HG02840 (cell line): ENCODE measurements at regions not wholly inside any gene's neighbourhood (a gene's known extent, or its start where the extent isn't known, plus 50 kb on each side); places are given as distances from the start of the nearest gene placed in this dataset.

Experiments
- ATAC-seq: cut with Tn5 transposase; IDR thresholded peaks from one replicate; pipeline ENCODE4 v1.9.1; 2021; ENCODE audit warnings: mild to moderate bottlenecking, moderate library complexity, moderate number of reproducible peaks; ENCODE audit not compliant: unreplicated experiment, low FRiP score

DNA sequence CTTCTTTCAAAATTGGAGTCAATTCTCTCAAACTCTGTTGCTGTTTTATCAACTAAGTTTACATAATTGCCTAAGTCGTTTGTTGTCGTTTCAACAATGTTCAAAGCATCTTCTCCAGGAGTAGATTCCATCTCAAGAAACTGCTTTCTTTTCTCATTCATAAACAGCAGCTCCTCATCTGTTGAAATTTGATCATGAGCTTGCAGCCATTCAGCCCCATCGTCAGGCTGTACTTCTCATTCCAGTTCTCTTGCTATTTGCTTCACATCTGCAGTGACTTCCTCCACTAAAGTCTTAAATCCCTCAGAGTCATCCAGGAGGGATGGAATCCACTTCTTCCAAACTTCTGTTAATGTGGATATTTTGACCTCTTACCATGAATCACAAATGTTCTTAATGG lies 230.6 kb downstream of the IRF8 start:
- no peak for ATAC-seq

DNA sequence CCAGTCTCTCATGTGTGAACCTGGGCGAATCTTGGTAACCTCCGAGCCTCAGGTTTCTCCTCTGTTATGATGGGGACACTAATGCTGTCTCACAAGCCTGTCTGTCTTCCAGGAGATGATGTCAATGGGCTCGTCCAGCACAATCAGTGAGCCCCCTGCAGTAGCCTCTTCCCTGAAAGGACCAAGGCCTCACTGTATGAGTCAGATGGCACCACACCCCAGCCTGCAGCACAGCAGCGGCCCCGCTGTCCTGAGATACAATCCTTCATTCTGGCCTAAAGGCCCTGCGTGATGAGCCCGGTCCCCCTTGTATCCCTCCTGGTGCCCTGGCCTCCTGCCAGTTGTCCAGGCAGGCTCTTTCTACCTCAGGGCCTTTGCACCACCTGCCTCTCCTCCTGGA lies 234.4 kb downstream of the IRF8 start:
- no peak for ATAC-seq

DNA sequence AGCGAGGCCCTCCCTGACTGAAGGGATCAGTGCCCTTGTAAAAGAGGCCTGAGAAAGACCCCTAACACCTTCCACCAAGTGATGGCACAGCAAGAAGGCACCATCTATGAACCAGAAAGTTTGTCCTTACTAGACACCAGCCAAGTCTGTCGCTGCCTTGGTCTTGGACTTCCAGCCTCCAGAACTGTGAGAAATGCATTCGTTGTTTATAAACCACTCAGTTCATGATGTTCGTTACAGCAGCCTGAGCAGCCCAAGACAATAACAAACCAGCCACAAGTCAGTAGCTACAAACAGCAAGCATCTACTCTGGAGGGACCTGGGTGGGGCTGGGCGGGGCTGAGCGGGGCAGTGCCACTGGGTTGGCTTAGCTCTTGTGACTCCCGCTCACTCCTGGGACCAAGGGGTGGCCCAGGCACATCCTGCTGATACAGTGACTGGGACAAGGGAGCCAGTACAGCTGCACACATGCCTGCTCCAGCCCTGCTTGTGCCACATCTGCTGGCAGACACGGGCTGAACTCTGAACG lies 234.9 kb downstream of the IRF8 start:
- no peak for ATAC-seq

DNA sequence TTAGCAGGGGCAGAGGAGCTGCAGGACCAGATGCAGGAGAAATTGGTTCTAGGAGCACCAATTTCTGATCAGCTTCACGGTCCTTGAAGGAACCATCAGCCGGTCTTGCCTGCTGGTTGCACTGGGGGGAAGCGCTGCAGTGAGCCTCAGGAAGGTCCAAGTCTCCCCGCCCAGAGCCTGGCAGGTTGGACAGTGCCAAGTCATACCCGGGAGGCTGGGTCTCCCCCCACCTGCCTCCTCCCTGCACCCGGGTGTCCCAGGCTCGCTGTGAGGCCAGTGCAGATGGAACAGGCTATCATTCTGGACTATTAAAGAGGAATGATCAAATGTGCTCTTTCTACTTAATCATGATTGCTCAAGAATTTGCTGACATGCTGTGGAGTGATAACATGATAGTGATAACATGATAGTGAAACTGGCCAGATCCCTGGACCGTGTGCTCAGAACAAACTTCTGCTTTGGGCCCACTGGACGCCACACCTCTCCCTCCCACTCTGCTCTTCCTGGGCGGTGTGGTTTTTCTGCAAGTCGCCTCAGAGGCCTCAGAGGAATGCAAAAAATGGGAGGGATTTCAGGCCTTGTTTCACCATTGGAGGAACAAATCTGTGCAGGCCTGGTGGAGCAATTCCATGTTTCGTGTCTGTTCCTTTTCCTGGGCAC lies 236.0 kb downstream of the IRF8 start:
- no peak for ATAC-seq

DNA sequence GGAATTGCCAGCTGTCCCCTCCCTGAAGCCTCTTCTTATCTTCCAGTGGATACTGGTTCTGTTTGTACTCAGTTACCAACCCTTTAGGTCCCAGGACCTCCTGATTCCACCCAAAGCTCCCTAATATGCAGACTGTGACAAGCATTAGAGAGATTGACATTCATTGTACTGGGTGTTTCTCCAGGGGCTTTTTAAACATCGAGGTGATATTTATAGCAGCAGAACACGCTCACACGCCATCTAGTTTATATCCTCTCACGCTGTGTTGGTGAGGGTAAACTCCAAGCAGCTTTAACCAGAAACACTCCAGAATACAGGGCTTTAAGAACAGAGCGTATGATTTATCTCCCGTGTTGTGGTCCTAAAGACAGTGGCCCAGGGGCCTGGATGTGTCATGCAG lies 238.4 kb downstream of the IRF8 start:
- ATAC-seq: no peak

DNA sequence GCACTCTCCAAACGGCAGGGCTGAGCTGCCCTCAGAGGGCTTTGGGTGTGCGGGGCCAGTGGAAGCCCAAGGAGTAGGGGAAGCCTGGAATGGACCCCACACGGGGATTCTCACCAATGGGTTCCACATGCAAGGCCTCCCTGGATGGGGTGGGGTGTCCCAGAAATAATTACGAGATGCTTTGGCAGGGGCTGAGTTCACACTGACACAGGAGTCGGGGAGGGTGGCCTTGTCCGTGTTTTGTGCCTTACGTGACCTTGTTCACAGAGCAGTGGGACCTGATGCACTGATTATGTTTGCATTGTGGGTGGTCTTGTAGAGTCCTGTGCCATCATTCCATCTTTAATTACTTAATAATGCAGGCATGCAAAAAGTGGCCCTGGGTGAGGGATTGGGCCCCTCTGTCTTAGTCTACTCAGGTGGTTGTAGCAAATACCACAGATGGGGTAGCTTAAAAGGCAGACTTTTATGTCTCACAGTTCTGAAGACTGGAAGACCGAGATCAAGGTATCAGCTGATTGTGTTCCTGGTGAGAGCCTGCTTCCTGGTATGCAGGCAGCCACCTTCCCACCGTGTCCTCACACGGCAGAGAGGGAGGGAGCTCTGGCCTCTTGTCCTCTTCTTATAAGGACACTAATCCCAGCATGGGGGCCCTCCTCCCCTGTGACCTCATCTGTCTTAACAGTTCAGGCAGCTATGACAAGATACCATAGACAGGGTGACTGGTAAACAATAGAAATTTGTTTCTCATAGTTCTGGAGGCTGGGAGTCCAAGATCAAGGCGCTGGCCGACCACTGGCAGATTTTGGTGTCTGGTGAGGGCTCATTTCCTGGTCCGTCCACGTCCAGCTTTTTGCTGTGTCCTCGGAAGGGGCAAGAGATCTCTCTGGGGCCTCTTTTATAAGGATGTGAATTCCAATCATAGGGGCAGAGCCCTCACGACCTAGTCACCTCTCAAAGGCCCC lies 239.4 kb downstream of the IRF8 start:
- no peak for ATAC-seq

DNA sequence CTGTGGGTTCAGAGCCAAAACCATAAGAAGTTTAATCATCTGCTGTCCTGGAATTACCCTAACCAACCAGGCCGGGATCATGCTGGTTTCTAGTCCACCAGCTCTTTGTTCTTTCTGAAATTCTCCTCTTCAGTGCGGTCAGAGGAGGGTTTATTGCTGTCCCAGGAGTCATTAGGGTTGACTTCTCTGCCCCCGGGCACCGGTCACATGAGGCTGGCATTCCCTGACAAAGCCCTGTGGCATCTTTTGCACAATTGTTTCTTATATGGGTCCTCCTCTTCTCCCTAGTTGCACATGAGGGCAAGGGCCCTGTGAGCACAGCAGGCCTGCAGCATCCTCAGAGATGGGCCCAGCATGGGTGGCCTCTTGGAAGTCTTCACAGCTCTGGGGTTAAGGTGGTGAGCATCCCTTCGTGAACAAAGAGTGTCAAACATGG lies 243.9 kb downstream of the IRF8 start:
- no peak for ATAC-seq

DNA sequence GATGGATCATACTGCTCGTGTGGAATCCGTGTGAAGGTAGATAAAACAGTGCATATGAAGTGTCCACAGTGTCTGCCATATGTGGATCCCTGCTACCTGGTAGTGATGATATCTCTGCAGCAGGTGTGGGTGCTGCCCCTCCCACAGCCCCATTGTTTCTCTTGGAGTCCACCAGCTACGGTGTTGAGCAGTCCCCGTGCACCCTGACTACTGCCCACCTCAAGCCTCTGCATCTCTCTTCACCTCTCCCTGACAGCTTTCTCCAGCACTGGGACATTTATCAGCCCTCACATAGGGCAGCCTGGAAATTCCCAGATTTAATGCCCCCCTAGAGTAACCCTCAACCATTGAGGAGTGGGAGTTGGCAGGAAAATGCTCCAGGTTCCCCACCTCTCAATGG lies 244.7 kb downstream of the IRF8 start:
- no peak for ATAC-seq

DNA sequence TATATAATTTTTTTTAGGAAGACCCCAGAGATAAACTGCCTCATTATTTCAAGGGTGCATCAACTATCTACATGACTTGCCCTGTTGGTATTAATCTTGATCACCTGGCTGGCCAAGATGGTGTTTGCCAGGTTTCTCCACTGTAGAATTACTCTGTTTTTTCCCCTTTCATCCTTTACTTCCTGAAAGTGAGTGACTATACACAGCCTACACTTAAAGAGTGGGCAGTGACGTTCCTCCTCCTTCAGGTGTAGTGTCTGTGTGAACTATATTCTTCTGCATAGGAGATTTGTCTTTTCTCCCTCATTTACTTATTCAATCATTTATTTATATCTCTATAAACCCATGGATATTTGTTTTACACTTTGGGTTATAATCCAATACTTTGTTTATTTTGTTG lies 246.7 kb downstream of the IRF8 start:
- no peak for ATAC-seq

DNA sequence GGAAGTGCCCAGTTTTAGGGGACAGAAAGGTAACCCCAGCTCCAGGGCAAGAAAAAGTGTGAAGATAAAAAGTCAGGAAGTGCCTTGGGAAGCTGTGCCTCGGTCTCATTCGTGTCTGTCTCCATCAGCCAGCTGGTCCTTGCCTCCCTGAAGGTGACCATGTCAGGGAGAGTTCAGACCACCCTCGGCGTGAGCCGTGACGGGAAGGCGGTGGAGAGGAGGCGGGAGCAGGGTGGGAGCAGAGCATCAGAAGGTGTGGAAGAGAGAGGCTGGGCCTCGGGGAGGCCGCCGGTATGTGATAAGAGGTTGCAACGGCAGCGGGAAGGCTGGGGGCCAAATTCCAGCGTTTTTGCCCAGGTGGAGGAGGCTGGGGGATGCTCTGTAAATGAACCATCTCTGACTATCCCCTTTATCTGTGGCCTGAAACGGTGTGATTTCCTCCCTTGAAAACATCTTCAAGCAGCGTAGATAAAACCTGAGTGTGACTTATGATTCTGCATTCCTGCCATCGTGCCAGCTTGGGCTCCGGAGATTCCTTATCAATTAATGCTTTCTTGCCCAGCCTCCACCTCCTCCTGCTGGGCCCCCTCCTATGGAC lies 251.8 kb downstream of the IRF8 start:
- ATAC-seq: no peak

DNA sequence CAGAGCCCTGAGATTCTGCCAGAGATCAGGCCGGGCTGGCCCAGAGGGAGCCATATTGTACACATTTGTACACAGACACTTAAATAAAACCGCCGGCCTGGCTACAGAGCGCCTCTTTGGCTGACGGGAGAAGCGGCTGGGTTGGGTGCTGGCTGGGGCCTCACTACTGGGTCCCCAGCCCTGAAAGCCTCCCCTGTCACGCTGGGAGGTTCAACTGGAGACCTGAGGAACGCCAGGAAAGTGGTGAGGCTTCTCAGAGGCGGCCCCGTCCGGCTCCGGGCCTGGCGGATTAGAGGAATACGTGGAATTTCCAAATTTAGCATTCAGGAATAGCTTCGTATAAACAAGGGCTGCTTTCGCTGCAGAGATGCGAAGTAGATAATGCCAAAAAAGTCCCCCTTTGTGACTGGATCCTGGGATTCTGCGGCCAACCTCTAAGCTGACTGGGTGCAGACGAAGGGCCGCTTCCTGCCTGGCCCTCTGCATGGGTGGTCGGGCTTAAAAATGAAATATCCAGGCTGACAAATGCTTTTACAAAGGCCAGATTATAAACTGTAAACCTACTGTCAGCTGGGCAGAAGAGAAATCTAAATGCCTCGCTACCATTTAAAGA lies 252.4 kb downstream of the IRF8 start:
- no peak for ATAC-seq

DNA sequence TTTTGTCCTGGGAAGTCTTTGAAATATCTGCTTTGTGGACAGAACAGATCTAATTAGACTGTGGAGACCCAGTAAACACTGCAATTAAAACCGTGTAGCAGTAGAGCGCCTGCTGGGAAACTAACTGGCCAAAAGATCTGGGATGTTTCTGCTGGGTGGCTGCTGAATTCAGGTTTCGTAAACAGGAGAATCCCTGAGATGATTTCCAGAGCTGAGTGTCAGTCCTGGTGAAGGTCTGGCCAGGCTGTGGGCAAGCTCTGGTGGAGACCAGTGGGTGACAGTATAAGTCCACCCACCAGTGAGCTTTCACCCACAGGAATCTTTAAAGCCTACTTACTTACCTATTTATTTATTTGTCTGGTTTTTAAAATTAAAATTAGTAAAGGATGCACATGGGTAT lies 257.2 kb downstream of the IRF8 start:
- ATAC-seq: no peak

DNA sequence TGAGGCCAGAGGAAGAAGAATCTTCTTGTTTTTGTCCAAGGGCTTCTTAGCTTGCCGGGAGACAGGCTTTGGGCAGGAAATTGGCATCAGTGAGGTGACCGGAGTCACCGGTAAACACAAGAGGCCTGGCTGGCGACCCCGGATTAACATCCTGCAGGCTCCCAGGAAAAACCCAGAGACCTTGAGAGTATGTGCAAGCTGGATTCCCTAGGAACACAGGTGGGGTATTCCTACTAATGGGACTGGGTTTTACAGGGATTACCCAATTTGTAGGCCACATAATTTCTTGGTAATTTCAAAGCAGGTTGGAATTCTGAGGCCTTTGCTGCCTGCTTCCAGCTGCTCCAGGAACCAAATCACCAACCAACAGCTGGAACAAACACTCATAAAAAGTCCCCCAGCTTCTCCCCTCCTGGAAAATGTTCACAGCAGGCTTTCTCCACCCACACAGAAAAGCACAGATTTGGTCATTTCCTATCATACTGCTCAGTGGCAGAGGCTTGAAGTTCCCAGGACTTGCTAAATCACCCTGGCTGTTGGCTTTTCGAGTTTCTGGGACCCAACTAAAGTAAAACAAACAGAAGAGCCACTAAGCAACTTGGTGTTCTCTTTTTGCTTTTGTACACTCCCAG lies 258.8 kb downstream of the IRF8 start:
- no peak for ATAC-seq

DNA sequence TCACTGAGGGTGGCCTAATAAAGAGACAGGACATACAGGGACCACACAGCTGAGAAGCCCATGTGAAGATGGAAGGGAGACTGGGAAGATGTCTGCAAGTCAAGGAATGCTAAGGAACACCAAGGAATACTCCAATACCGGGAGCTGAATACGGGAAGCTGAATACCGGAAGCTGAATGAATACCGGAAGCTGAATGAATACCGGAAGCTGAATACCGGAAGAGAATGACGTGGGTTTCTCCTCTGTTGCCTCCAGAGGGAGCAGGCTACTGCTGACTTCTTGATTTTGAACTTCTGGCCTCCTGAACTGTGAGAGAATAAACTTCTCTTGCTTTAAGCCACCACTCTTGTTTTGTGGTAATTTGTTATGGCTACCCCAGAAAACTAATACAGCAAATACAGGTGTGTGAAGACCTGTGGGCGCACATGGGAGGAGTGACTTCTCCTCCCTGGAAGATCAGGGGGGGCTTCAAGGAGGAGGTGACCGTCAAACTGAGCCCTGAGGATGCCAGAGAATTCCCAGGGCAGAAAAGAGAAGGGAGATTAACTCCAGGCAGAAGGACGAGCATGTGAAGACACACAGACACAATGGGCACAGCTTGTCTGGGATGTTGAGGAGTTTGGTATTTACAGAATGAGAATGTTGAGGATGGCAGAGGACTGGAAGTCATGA lies 259.9 kb downstream of the IRF8 start:
- no peak for ATAC-seq

DNA sequence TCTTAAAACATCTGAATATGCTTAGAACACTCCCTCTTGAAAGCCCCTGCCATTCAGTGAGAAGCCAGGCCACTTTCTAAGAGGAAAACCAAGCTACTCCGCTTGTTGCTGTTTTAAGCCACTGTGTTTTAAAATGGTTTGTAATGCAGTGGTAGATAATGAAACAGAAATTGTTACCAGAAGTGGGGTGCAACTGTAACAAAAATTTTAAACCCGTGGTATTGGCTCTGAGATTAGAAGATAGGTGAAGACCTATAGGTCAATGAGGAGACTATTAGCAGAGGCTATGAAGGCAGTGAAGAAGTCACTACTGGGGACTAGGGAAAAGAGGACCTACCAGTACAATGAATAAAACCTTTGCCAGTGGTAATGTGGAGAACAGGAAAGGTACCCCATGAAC lies 266.5 kb downstream of the IRF8 start:
- ATAC-seq: no peak

DNA sequence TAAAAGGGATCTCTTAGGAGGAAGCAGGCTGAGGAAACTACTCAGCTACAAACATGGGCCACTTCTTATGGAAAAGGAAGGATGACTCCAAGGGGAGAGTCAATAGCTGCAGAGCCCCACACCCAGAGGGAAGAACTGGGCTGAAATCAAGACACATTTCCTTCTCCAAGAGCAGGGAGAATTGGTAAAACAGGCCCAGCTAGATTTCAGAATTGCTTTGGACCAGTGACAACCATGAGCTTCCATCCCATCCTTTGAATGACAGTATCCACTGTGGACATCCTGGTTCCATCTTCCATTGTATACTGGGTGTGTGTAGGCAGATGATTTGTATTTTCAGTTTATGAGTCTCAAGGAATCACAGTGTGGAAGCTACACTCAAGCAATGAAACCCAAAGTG lies 267.5 kb downstream of the IRF8 start:
- ATAC-seq: no peak

DNA sequence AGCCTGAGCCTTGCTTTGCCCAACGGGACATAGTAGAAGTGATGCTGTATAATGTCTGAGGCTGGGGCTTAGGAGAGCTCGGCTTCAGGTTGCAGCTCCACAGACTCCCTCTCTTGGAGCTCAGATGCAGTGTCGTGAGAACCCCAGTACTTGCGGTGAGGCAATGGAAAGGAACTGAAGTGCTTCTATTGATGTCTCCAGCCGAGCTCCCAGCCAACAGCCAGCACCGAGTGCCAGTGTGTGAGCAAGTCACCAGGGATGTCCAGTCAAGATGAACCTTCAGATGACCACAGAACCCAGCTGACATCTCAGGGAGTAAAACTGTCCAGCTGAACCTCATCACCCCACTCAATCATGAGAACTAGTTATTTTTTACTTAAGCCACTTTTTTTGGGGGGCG lies 268.1 kb downstream of the IRF8 start:
- ATAC-seq: no peak

DNA sequence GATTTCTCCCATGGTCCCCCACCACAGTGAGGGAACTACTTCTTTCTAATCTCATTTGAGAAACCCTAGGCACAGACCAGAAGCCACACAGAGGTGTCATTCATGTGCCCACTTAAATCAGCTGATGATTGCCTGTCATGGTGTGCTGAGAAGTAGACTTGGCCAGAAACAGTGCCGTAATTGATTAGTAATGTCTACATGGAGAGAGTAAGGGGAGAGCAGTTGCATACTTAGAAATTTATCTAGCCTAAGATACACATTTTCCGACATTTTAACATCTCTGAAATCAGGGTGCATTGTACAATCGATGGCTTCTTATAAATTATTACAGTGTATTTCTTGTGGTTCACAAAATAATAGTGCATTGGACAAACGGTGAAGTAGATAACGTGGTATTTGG lies 271.8 kb downstream of the IRF8 start:
- no peak for ATAC-seq

DNA sequence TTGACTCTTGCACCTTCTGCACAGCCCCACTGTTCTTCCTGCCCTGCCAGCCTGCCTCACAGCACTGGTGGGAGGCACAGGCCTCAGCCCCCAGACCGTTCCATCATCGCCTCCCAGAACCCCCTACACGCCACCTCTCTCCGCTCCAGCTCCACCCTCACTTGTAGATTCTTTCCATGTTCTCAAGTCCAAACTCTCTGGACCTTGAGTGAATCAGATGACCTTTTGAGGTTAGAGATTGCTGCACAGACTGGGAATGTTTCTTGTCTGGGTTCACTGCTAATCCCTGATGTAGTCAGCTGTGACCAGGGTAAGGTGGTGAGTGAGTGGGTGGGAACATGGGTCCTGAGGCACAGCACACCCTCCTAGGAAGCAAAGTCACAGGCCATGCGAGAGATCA lies 272.4 kb downstream of the IRF8 start:
- no peak for ATAC-seq

DNA sequence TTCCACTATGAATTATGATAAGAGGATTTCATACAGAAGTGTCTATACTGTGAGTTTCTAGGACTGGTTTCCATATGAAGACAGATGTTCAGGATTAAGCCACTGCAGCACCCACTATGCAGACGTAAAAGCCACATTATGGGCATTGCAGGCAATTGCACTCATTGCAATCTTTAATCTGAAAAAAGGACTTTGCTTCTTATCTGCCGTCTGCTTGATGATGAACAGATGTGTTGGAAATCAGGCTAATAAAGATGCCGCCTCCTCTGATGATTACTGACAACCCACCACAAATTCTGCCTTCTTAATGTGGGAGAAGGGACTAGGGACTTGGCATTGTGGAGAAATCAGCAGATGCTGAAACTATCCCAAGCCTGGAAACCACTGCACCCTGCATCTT lies 276.9 kb downstream of the IRF8 start:
- no peak for ATAC-seq
